ENCODE measurements at regions not wholly inside any gene's neighbourhood (a gene's known extent, or its start where the extent isn't known, plus 50 kb on each side); places are given as distances from the start of the nearest gene placed in this dataset.

GRCh38 chr3:10644189-10644588 lies 138.8 kb upstream of the ATP2B2 start:
- H3K79me2 ChIP-seq (ENCODE audit: insufficient read depth, low read length), result no peaks in the 10 kb centered on the region
- TF ChIP-seq, protein P1, sequence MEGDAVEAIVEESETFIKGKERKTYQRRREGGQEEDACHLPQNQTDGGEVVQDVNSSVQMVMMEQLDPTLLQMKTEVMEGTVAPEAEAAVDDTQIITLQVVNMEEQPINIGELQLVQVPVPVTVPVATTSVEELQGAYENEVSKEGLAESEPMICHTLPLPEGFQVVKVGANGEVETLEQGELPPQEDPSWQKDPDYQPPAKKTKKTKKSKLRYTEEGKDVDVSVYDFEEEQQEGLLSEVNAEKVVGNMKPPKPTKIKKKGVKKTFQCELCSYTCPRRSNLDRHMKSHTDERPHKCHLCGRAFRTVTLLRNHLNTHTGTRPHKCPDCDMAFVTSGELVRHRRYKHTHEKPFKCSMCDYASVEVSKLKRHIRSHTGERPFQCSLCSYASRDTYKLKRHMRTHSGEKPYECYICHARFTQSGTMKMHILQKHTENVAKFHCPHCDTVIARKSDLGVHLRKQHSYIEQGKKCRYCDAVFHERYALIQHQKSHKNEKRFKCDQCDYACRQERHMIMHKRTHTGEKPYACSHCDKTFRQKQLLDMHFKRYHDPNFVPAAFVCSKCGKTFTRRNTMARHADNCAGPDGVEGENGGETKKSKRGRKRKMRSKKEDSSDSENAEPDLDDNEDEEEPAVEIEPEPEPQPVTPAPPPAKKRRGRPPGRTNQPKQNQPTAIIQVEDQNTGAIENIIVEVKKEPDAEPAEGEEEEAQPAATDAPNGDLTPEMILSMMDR (IDR thresholded peaks at IDR 0.05; ENCODE audit: low read length), result no peak
- no peak for TF ChIP-seq EZH2 (IDR thresholded peaks at IDR 0.05; ENCODE audit: borderline replicate concordance, low read length)
- no peaks in the 10 kb centered on the region for H3K4me1 ChIP-seq (ENCODE audit: insufficient read depth, low read length, severe bottlenecking)
- no peaks in the 10 kb centered on the region for H4K20me1 ChIP-seq (ENCODE audit: insufficient read depth, low read length)
- no peak overlapping the region for H3K27ac ChIP-seq (ENCODE audit: low read depth, low read length, poor library complexity, severe bottlenecking)
- H2AFZ ChIP-seq (ENCODE audit: low read length), result no peak overlapping the region
- H3K9ac ChIP-seq (ENCODE audit: low read length), result no peak overlapping the region
- no peak overlapping the region for H3K4me2 ChIP-seq (ENCODE audit: low read length)
- H3K36me3 ChIP-seq (ENCODE audit: insufficient read depth, low read length), result no peaks in the 10 kb centered on the region
- H3F3A ChIP-seq (ENCODE audit: insufficient read depth, low read length), result no peaks in the 10 kb centered on the region
- H3K27me3 ChIP-seq (ENCODE audit: insufficient read depth, low read length), result no peaks in the 10 kb centered on the region
- H3K9me2 ChIP-seq (ENCODE audit: low read depth, low read length), result no peaks in the 10 kb centered on the region
- no peaks in the 10 kb centered on the region for H3K9me3 ChIP-seq (ENCODE audit: low read length)
- H3K4me3 ChIP-seq (ENCODE audit: low read depth, low read length, poor library complexity, severe bottlenecking), result no peak overlapping the region

GRCh38 chr3:10645800-10646199 lies 140.4 kb upstream of the ATP2B2 start:
- Histone ChIP-seq H3K9me3 (ENCODE audit: low read length) (no peaks in the 10 kb centered on the region), H4K20me1 (ENCODE audit: insufficient read depth, low read length) (no peaks in the 10 kb centered on the region), H3K79me2 (ENCODE audit: insufficient read depth, low read length) (no peaks in the 10 kb centered on the region), H3K9me2 (ENCODE audit: low read depth, low read length) (no peaks in the 10 kb centered on the region), H3K27me3 (ENCODE audit: insufficient read depth, low read length) (no peaks in the 10 kb centered on the region), H2AFZ (ENCODE audit: low read length) (no peak overlapping the region), H3K4me1 (ENCODE audit: insufficient read depth, low read length, severe bottlenecking) (no peaks in the 10 kb centered on the region), H3K4me2 (ENCODE audit: low read length) (no peak overlapping the region), H3F3A (ENCODE audit: insufficient read depth, low read length) (no peaks in the 10 kb centered on the region), H3K27ac (ENCODE audit: low read depth, low read length, poor library complexity, severe bottlenecking) (no peak overlapping the region), H3K36me3 (ENCODE audit: insufficient read depth, low read length) (no peaks in the 10 kb centered on the region), H3K4me3 (ENCODE audit: low read depth, low read length, poor library complexity, severe bottlenecking) (no peak overlapping the region), H3K9ac (ENCODE audit: low read length) (no peak overlapping the region)
- TF ChIP-seq EZH2 (IDR thresholded peaks at IDR 0.05; ENCODE audit: borderline replicate concordance, low read length), result no peak
- TF ChIP-seq, protein P1 (IDR thresholded peaks at IDR 0.05; ENCODE audit: low read length), result no peak

- H4K20me1 ChIP-seq (ENCODE audit: insufficient read depth, low read length), result no peaks in the 10 kb centered on the region
- no peak overlapping the region for H3K27ac ChIP-seq (ENCODE audit: low read depth, low read length, poor library complexity, severe bottlenecking)
- H3K4me1 ChIP-seq (ENCODE audit: insufficient read depth, low read length, severe bottlenecking), result no peaks in the 10 kb centered on the region
- no peaks in the 10 kb centered on the region for H3K27me3 ChIP-seq (ENCODE audit: insufficient read depth, low read length)
- H2AFZ ChIP-seq (ENCODE audit: low read length), result no peak overlapping the region
- no peaks in the 10 kb centered on the region for H3K9me2 ChIP-seq (ENCODE audit: low read depth, low read length)
- TF ChIP-seq EZH2 (IDR thresholded peaks at IDR 0.05; ENCODE audit: borderline replicate concordance, low read length), result no peak
- TF ChIP-seq, protein P1 (IDR thresholded peaks at IDR 0.05; ENCODE audit: low read length), result no peak
- H3K79me2 ChIP-seq (ENCODE audit: insufficient read depth, low read length), result no peaks in the 10 kb centered on the region
- H3K9ac ChIP-seq (ENCODE audit: low read length), result no peak overlapping the region
- no peaks in the 10 kb centered on the region for H3K36me3 ChIP-seq (ENCODE audit: insufficient read depth, low read length)
- H3F3A ChIP-seq (ENCODE audit: insufficient read depth, low read length), result no peaks in the 10 kb centered on the region
- H3K4me2 ChIP-seq (ENCODE audit: low read length), result no peak overlapping the region
- no peak overlapping the region for H3K4me3 ChIP-seq (ENCODE audit: low read depth, low read length, poor library complexity, severe bottlenecking)
- no peaks in the 10 kb centered on the region for H3K9me3 ChIP-seq (ENCODE audit: low read length)
Measured at GRCh38 chr3:10646531-10647335, 141.3 kb upstream of the ATP2B2 start.

Measured in OCI-LY1 (cell line).